GM21786 (cell line): ENCODE measurements at regions not wholly inside any gene's neighbourhood (a gene's known extent, or its start where the extent isn't known, plus 50 kb on each side); places are given as distances from the start of the nearest gene placed in this dataset.

Experiments used
- ATAC-seq: cut with Tn5 transposase; IDR thresholded peaks from one replicate; pipeline ENCODE4 v1.9.1; 2021; ENCODE audit not compliant: unreplicated experiment

GRCh38 chr13:85742355-85742754 is 56.9 kb downstream of the SLITRK6 start:
- ATAC-seq = no peak

GRCh38 chr13:85741017-85741416 is 58.2 kb downstream of the SLITRK6 start:
- no peak for ATAC-seq

- ATAC-seq = no peak
These were observed 60.4 kb downstream of the SLITRK6 start for GRCh38 chr13:85738696-85739320.

- ATAC-seq = no peak
These were observed 61.3 kb downstream of the SLITRK6 start for GRCh38 chr13:85737952-85738351.

GRCh38 chr13:85729296-85729695 is 69.9 kb downstream of the SLITRK6 start:
- ATAC-seq = no peak

GRCh38 chr13:85728811-85729210 is 70.4 kb downstream of the SLITRK6 start:
- no peak for ATAC-seq

GRCh38 chr13:85725433-85725832 is 73.8 kb downstream of the SLITRK6 start:
- no peak for ATAC-seq

GRCh38 chr13:85724546-85725432 is 74.4 kb downstream of the SLITRK6 start:
- ATAC-seq = no peak

- ATAC-seq = no peak
These were observed 79.5 kb downstream of the SLITRK6 start for GRCh38 chr13:85719749-85720148.

GRCh38 chr13:85717921-85718320 is 81.3 kb downstream of the SLITRK6 start:
- no peak for ATAC-seq

GRCh38 chr13:85710545-85710944 is 88.7 kb downstream of the SLITRK6 start:
- no peak for ATAC-seq

- ATAC-seq = no peak
These were observed 89.5 kb downstream of the SLITRK6 start for GRCh38 chr13:85709721-85710120.

GRCh38 chr13:85709072-85709471 is 90.1 kb downstream of the SLITRK6 start:
- no peak for ATAC-seq

GRCh38 chr13:85700906-85701305 is 98.3 kb downstream of the SLITRK6 start:
- ATAC-seq = no peak

GRCh38 chr13:85698256-85698655 is 101.0 kb downstream of the SLITRK6 start:
- ATAC-seq = no peak

GRCh38 chr13:85694992-85695391 is 104.2 kb downstream of the SLITRK6 start:
- ATAC-seq = no peak

GRCh38 chr13:85693889-85694511 is 105.2 kb downstream of the SLITRK6 start:
- no peak for ATAC-seq

GRCh38 chr13:85690368-85690767 is 108.9 kb downstream of the SLITRK6 start:
- ATAC-seq = no peak

- no peak for ATAC-seq
These were observed 113.8 kb downstream of the SLITRK6 start for GRCh38 chr13:85685436-85685835.

GRCh38 chr13:85675151-85675907 is 123.9 kb downstream of the SLITRK6 start:
- no peak for ATAC-seq

GRCh38 chr13:85671336-85671735 is 127.9 kb downstream of the SLITRK6 start:
- ATAC-seq = no peak
